IMR-90 (cell line): ENCODE measurements at regions not wholly inside any gene's neighbourhood (a gene's known extent, or its start where the extent isn't known, plus 50 kb on each side); places are given as distances from the start of the nearest gene placed in this dataset.

Experiments
- ATAC-seq: fragments of 200-7000 bp; cut with Tn5 transposase; 2 replicates; pipeline ENCODE4 v1.9.1; 2020; ENCODE audit warnings: low read depth, mild to moderate bottlenecking, moderate library complexity
- BruUV-seq: library from RNA; stranded (reverse); fragments of 400-500 nt; replicated peaks from 2 replicates; lab custom pipeline; 2021; lab: Mats Ljungman, UMichigan
- CTCF ChIA-PET: fragments of 300-600 bp; formaldehyde crosslinking; extraction: SDS; loops from one replicate; lab custom pipeline; 2021; ENCODE audit warnings: antibody characterized with exemption; lab: Yijun Ruan, JAX
- POLR2A ChIA-PET: fragments of 300-600 bp; sonication (Branson Sonifier 250); formaldehyde crosslinking; loops from one replicate; lab custom pipeline; 2022; ENCODE audit warnings: antibody characterized with exemption; ENCODE audit not compliant: unreplicated experiment; lab: Charles Lee
- DNase-seq: peaks from one replicate; pipeline ENCODE4 v3.0.0; 2013
- H2AFZ ChIP-seq: replicated peaks from 2 replicates; pipeline ENCODE3; 2013; ENCODE audit warnings: low read length, mild to moderate bottlenecking; ENCODE audit not compliant: poor library complexity
- H2AK5ac ChIP-seq: 2 replicates; pipeline ENCODE4 v1.6.1; 2013; ENCODE audit warnings: low read depth, low read length, inconsistent platforms
- H2AK9ac ChIP-seq: replicated peaks from 2 replicates; pipeline ENCODE3; 2013; ENCODE audit warnings: mild to moderate bottlenecking, low read depth, low read length, moderate library complexity; ENCODE audit not compliant: poor library complexity
- H2BK120ac ChIP-seq: 2 replicates; pipeline ENCODE4 v1.6.1; 2013; ENCODE audit warnings: low read depth, low read length, inconsistent platforms
- H2BK15ac ChIP-seq: 3 replicates; pipeline ENCODE4 v1.6.1; 2013; ENCODE audit warnings: low read depth, low read length, inconsistent platforms
- H2BK20ac ChIP-seq: 2 replicates; pipeline ENCODE4 v1.6.1; 2013; ENCODE audit warnings: low read depth, mild to moderate bottlenecking, inconsistent platforms, low read length, moderate library complexity
- H2BK5ac ChIP-seq: 2 replicates; pipeline ENCODE4 v1.6.1; 2013; ENCODE audit warnings: mild to moderate bottlenecking, low read depth, low read length, inconsistent platforms; ENCODE audit not compliant: poor library complexity, severe bottlenecking
- H3K14ac ChIP-seq: replicated peaks from 2 replicates; pipeline ENCODE4 v1.6.1; 2013; ENCODE audit warnings: low read depth, low read length, inconsistent platforms
- H3K18ac ChIP-seq: 2 replicates; pipeline ENCODE4 v1.6.1; 2013; ENCODE audit warnings: low read depth, low read length, control low read depth
- H3K23ac ChIP-seq: 2 replicates; pipeline ENCODE4 v1.6.1; 2013; ENCODE audit warnings: low read depth, low read length, inconsistent platforms
- H3K27ac ChIP-seq: 2 replicates; pipeline ENCODE4 v1.5.1; 2013; ENCODE audit warnings: mild to moderate bottlenecking, control low read depth, low read length; ENCODE audit not compliant: insufficient read depth
- H3K27me3 ChIP-seq: 2 replicates; pipeline ENCODE4 v1.6.1; 2013; ENCODE audit warnings: low read length; ENCODE audit not compliant: control insufficient read depth, insufficient read depth
- H3K36me3 ChIP-seq: 2 replicates; pipeline ENCODE4 v1.6.1; 2013; ENCODE audit warnings: low read length, mixed read lengths; ENCODE audit not compliant: control insufficient read depth, insufficient read depth
- H3K4ac ChIP-seq: 2 replicates; pipeline ENCODE4 v1.6.1; 2013; ENCODE audit warnings: low read depth, low read length, inconsistent platforms
- H3K4me1 ChIP-seq: 2 replicates; pipeline ENCODE4 v1.6.1; 2013; ENCODE audit warnings: low read length, mixed read lengths; ENCODE audit not compliant: control insufficient read depth, insufficient read depth
- H3K4me2 ChIP-seq: 2 replicates; pipeline ENCODE4 v1.6.1; 2013; ENCODE audit warnings: low read depth, mild to moderate bottlenecking, control low read depth, low read length, moderate library complexity
- H3K4me3 ChIP-seq: 2 replicates; pipeline ENCODE4 v1.5.1; 2013; ENCODE audit warnings: low read depth, mild to moderate bottlenecking, control low read depth, low read length, moderate library complexity; ENCODE audit not compliant: insufficient read depth
- H3K56ac ChIP-seq: 2 replicates; pipeline ENCODE4 v1.6.1; 2013; ENCODE audit warnings: low read length, inconsistent platforms; ENCODE audit not compliant: insufficient read depth; ENCODE audit errors: extremely low read depth
- H3K79me1 ChIP-seq, 2 experiments: 2 replicates each; pipeline ENCODE4 v1.6.1; 2013; ENCODE audit warnings: low read length in 2 of 2, inconsistent platforms in 1 of 2, low read depth in 1 of 2
- H3K9ac ChIP-seq: 2 replicates; pipeline ENCODE4 v1.6.1; 2013; ENCODE audit warnings: low read depth, low read length, control low read depth
- H3K9me1 ChIP-seq: 2 replicates; pipeline ENCODE4 v1.6.1; 2013; ENCODE audit warnings: low read length, inconsistent platforms; ENCODE audit not compliant: insufficient read depth
- H3K9me3 ChIP-seq: 2 replicates; pipeline ENCODE4 v1.6.1; 2013; ENCODE audit warnings: low read length; ENCODE audit not compliant: control insufficient read depth, insufficient read depth
- H4K20me1 ChIP-seq: 2 replicates; pipeline ENCODE4 v1.6.1; 2013; ENCODE audit warnings: low read length, inconsistent platforms; ENCODE audit not compliant: insufficient read depth
- H4K5ac ChIP-seq: 2 replicates; pipeline ENCODE4 v1.6.1; 2013; ENCODE audit warnings: mild to moderate bottlenecking, low read depth, low read length, control low read depth
- H4K8ac ChIP-seq, 2 experiments: 2 replicates each; pipeline ENCODE4 v1.6.1; 2013; ENCODE audit warnings: low read depth in 2 of 2, low read length in 2 of 2, control low read depth in 1 of 2, inconsistent platforms in 1 of 2
- H4K91ac ChIP-seq: 2 replicates; pipeline ENCODE4 v1.6.1; 2013; ENCODE audit warnings: low read depth, low read length, inconsistent platforms; ENCODE audit not compliant: insufficient read depth
- CEBPB ChIP-seq: IDR thresholded peaks from 2 replicates; pipeline ENCODE4 v1.6.1; 2012; ENCODE audit warnings: low read depth, low read length, improper control_type of control experiment
- CHD1 ChIP-seq: IDR thresholded peaks from 2 replicates; pipeline ENCODE4 v1.6.1; 2012; ENCODE audit warnings: low read depth, low read length, improper control_type of control experiment
- CTCF ChIP-seq: conservative IDR thresholded peaks from 2 replicates; pipeline ENCODE4 v1.5.1; 2012; ENCODE audit warnings: mild to moderate bottlenecking, low read depth, low read length, improper control_type of control experiment
- ELK1 ChIP-seq: fragments of 150-350 bp; IDR thresholded peaks from 2 replicates; pipeline ENCODE4 v1.6.1; 2016; ENCODE audit warnings: low read depth, mild to moderate bottlenecking, low read length, moderate library complexity, borderline replicate concordance
- FOS ChIP-seq: fragments of 150-350 bp; IDR thresholded peaks from 2 replicates; pipeline ENCODE4 v1.6.1; 2016; ENCODE audit warnings: low read depth, low read length
- MAFK ChIP-seq: IDR thresholded peaks from 2 replicates; pipeline ENCODE4 v1.6.1; 2012; ENCODE audit warnings: low read depth, low read length, improper control_type of control experiment
- MAZ ChIP-seq: IDR thresholded peaks from 2 replicates; pipeline ENCODE4 v1.6.1; 2012; ENCODE audit warnings: low read depth, mild to moderate bottlenecking, low read length, improper control_type of control experiment, moderate library complexity, borderline replicate concordance
- NFE2L2 ChIP-seq: fragments of 150-350 bp; IDR thresholded peaks from 2 replicates; pipeline ENCODE4 v1.6.1; 2016; ENCODE audit warnings: low read depth, mild to moderate bottlenecking, low read length
- POLR2A ChIP-seq: IDR thresholded peaks from 2 replicates; pipeline ENCODE4 v1.6.1; 2012; ENCODE audit warnings: mild to moderate bottlenecking, low read depth, low read length
- RAD21 ChIP-seq: IDR thresholded peaks from 2 replicates; pipeline ENCODE4 v1.6.1; 2012; ENCODE audit warnings: low read length, improper control_type of control experiment
- RCOR1 ChIP-seq: IDR thresholded peaks from 2 replicates; pipeline ENCODE4 v1.6.1; 2012; ENCODE audit warnings: mild to moderate bottlenecking, low read length, improper control_type of control experiment; ENCODE audit not compliant: insufficient replicate concordance
- RFX5 ChIP-seq: IDR thresholded peaks from 2 replicates; pipeline ENCODE4 v1.8.0; 2012; ENCODE audit warnings: low read depth, mild to moderate bottlenecking, low read length, moderate library complexity
- SMC3 ChIP-seq: fragments of 150-350 bp; IDR thresholded peaks from 2 replicates; pipeline ENCODE4 v1.6.1; 2016; ENCODE audit warnings: low read depth, mild to moderate bottlenecking, antibody characterized with exemption, low read length, moderate library complexity
- USF2 ChIP-seq: fragments of 150-350 bp; IDR thresholded peaks from 2 replicates; pipeline ENCODE4 v1.6.1; 2017; ENCODE audit warnings: mild to moderate bottlenecking, antibody characterized with exemption, low read length, low read depth
- WGBS, 2 experiments: methylation state at CpG; one replicate each; pipeline versions ENCODE4 v1.1.5 to v1.1.7; 2013; ENCODE audit warnings: missing lambda C conversion rate in 2 of 2; ENCODE audit not compliant: insufficient read length in 1 of 2; ENCODE audit errors: extremely low coverage in 2 of 2; 5-methylcytosine and 5-hydroxymethylcytosine counted together
- dilution Hi-C: fragments of 300-500 bp; cut with HindIII; formaldehyde crosslinking; loops from one replicate; pipeline ENCODE4 v1.14.3; 2018; ENCODE audit warnings: low sequenced_read_pairs; ENCODE audit not compliant: unreplicated experiment
- in situ Hi-C: fragments of 300-500 bp; cut with MboI; formaldehyde crosslinking; loops from 3 replicates; pipeline ENCODE4 v1.14.3; 2019; ENCODE audit warnings: low sequenced_read_pairs, inconsistent platforms, mixed read lengths
- intact Hi-C: fragments of 100-400 bp; cut with micrococcal nuclease; formaldehyde crosslinking; loops from 2 replicates; pipeline ENCODE4 v1.10.0; 2022

GRCh38 chr20:40748182-40748581, 59.1 kb upstream of the MAFB start:
- in situ Hi-C loops (loop anchor here (10.0 kb wide), 1 partner anchor 197 kb away; no protein-coding TSS in a partner anchor), dilution Hi-C loops (no loop called here)

More at GRCh38 chr20:40748182-40748581, 59.1 kb upstream of the MAFB start:
- Histone ChIP-seq H3K9ac (no peak overlapping the region), H4K8ac (no peak overlapping the region), H3K4me3 (no peak overlapping the region), H3K27me3 (peaks cover 13% of the 10 kb centered on the region; the same call in 1 of the 2 replicates), H3K4me1 (no peaks in the 10 kb centered on the region), H3K56ac (no peak overlapping the region), H3K23ac (no peak overlapping the region), H2AK9ac (no peak overlapping the region), H3K79me1 (no peaks in the 10 kb centered on the region), H2BK15ac (no peak overlapping the region), H2AFZ (no peak overlapping the region), H3K4me2 (no peak overlapping the region), H3K9me3 (no peaks in the 10 kb centered on the region), H3K9me1 (no peaks in the 10 kb centered on the region), H4K91ac (no peak overlapping the region), H2BK120ac (no peak overlapping the region), H4K20me1 (no peaks in the 10 kb centered on the region), H2AK5ac (no peak overlapping the region), H3K18ac (no peak overlapping the region), H2BK5ac (no peak overlapping the region), H4K5ac (no peak overlapping the region), H3K14ac (no peak overlapping the region), H3K27ac (no peak overlapping the region), H3K36me3 (no peaks in the 10 kb centered on the region), H2BK20ac (no peak overlapping the region), H3K4ac (no peak overlapping the region)
- intact Hi-C loops, result no loop called here
- ATAC-seq (no peak), DNase-seq (no peak)
- CTCF ChIA-PET, result no interaction called here
- TF ChIP-seq CTCF (no peak), FOS (no peak), ELK1 (no peak), NFE2L2 (no peak), RCOR1 (no peak), CEBPB (no peak), USF2 (no peak), POLR2A (no peak), CHD1 (no peak), RFX5 (no peak), MAFK (no peak), SMC3 (no peak), MAZ (no peak), RAD21 (no peak)
- BruUV-seq, result no TSS peak
- POLR2A ChIA-PET, result no interaction called here
- 89% methylated on average over 1 of the region's 3 CpGs; no CpG with 5 or more reads in 1 of the 2 experiments for WGBS, 2 experiments
